ENCODE measurements at regions not wholly inside any gene's neighbourhood (a gene's known extent, or its start where the extent isn't known, plus 50 kb on each side); places are given as distances from the start of the nearest gene placed in this dataset.

- TF ChIP-seq KLF12 (CRISPR knock-in tag; IDR thresholded peaks at IDR 0.05; ENCODE audit: borderline replicate concordance) = no peak
- TF ChIP-seq HINFP (CRISPR knock-in tag; IDR thresholded peaks at IDR 0.05; ENCODE audit: low read depth) = no peak
- TF ChIP-seq IKZF5 (CRISPR knock-in tag; IDR thresholded peaks at IDR 0.05) = no peak
- no peak for TF ChIP-seq TBX2 (CRISPR knock-in tag; IDR thresholded peaks at IDR 0.05; ENCODE audit: borderline replicate concordance)
- TF ChIP-seq RBM22 (optimal IDR thresholded peaks at IDR 0.05; ENCODE audit: low read length) = no peak
- no peak for TF ChIP-seq EP300 (IDR thresholded peaks at IDR 0.05; ENCODE audit: low read depth in 2 of 2, low read length in 2 of 2)
- no peak for TF ChIP-seq EP300 (CRISPR knock-in tag; IDR thresholded peaks at IDR 0.05; ENCODE audit: borderline replicate concordance)
- TF ChIP-seq ZBTB46 (CRISPR knock-in tag; IDR thresholded peaks at IDR 0.05; ENCODE audit: borderline replicate concordance) = no peak
- TF ChIP-seq CTCF (CRISPR knock-in tag; IDR thresholded peaks at IDR 0.05) = peak; percentile 86
- no peak for TF ChIP-seq ZHX2 (IDR thresholded peaks at IDR 0.05; ENCODE audit: low read depth)
- TF ChIP-seq ZHX2 (CRISPR knock-in tag; IDR thresholded peaks at IDR 0.05; ENCODE audit: borderline replicate concordance) = no peak
- peak in 1 of 2 experiments; percentile 25; a peak in 2 of 4 replicates for TF ChIP-seq HMGXB4 (CRISPR knock-in tag; IDR thresholded peaks at IDR 0.05; ENCODE audit: borderline replicate concordance in 1 of 2, low read depth in 1 of 2)
- no peak for TF ChIP-seq CENPT (CRISPR knock-in tag; IDR thresholded peaks at IDR 0.05; ENCODE audit: low read depth)
- peak; percentile 85 for TF ChIP-seq SMC3 (IDR thresholded peaks at IDR 0.05; ENCODE audit: low read length)
Measured at GRCh38 chr10:32207544-32207943, 139.4 kb downstream of the EPC1 start (continued).
